Epithelial cell of proximal tubule (primary cell): ENCODE measurements at regions not wholly inside any gene's neighbourhood (a gene's known extent, or its start where the extent isn't known, plus 50 kb on each side); places are given as distances from the start of the nearest gene placed in this dataset.
A peak's percentile ranks its signal among the peaks of the same experiment; 100 is the strongest.
"Not testable (repeated sequence)": the region's sequence is repeated elsewhere in the genome, so short reads cannot be mapped to it uniquely, and the experiment has no call there.

Experiments used
- DNase-seq: peaks from one replicate; pipeline ENCODE4 v3.0.0-alpha.2; 2011; ENCODE audit warnings: low read depth
- H3K4me3 ChIP-seq: 2 replicates; pipeline ENCODE4 v1.5.1; 2011; ENCODE audit warnings: low read depth, mild to moderate bottlenecking, low read length
- TF ChIP-seq, protein P1 (sequence below): conservative IDR thresholded peaks from 2 replicates; pipeline ENCODE4 v1.5.1; 2012; ENCODE audit warnings: low read depth, mild to moderate bottlenecking, low read length

DNA sequence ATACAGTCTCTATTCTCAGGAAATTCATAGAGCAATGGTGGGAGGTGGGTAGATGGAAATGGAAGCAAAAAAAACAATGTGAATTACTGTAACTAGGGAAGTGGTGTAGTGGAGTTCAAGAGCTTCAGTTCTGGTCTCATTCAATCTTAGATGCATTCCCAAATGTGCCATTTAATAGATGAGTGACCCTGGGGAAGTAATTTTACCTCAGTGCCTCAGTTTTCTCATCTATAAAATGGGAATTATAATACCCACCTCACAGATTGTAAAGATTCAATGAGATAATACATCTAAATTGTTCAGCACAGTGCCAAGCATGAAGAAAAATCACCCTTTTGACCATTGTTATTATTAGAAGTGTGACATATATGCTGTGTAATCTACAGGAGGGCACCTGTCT, 173.1 kb downstream of the SLC38A4 start:
- TF ChIP-seq, protein P1, sequence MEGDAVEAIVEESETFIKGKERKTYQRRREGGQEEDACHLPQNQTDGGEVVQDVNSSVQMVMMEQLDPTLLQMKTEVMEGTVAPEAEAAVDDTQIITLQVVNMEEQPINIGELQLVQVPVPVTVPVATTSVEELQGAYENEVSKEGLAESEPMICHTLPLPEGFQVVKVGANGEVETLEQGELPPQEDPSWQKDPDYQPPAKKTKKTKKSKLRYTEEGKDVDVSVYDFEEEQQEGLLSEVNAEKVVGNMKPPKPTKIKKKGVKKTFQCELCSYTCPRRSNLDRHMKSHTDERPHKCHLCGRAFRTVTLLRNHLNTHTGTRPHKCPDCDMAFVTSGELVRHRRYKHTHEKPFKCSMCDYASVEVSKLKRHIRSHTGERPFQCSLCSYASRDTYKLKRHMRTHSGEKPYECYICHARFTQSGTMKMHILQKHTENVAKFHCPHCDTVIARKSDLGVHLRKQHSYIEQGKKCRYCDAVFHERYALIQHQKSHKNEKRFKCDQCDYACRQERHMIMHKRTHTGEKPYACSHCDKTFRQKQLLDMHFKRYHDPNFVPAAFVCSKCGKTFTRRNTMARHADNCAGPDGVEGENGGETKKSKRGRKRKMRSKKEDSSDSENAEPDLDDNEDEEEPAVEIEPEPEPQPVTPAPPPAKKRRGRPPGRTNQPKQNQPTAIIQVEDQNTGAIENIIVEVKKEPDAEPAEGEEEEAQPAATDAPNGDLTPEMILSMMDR = no peak
- DNase-seq = no peak
- no peak overlapping the region for H3K4me3 ChIP-seq

DNA sequence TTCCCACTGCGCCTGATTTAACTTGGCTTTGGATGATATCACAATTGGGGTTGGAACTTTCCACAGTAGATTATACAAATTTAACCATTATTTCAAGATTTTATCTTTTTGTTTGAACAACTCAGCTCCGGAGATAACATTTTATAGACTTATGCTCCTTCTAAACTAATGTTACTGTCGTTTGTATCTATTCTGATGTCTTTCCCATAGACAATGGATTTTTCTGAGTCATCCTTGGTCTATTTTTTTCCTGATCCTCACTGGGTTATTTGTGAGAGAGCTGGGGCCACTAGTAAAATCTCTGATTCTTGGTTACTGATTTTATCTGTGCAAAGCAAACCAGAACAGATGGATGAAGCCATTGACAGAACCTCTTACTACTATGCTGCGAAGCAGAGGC, 175.1 kb downstream of the SLC38A4 start:
- TF ChIP-seq, protein P1 = no peak
- DNase-seq = no peak
- no peak overlapping the region for H3K4me3 ChIP-seq

DNA sequence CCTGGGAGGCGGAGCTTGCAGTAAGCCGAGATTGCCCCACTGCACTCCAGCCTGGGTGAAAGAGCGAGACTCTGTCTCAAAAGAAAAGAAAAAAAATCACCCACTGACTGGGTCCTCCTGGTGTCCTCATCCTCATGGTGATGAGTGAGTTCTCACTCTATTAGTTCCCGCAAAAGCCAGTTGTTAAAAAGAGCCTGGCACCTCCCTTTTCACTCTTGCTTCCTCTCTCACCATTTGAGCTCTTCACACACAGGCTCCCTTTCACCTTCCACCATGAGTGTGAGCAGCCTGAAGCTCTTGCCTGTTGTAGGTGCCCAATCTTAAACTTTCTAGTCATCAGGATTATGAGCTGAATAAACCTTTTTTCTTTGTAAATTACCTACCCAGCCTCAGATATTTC, 176.4 kb downstream of the SLC38A4 start:
- TF ChIP-seq, protein P1 = no peak
- no peak overlapping the region for H3K4me3 ChIP-seq
- no peak for DNase-seq

DNA sequence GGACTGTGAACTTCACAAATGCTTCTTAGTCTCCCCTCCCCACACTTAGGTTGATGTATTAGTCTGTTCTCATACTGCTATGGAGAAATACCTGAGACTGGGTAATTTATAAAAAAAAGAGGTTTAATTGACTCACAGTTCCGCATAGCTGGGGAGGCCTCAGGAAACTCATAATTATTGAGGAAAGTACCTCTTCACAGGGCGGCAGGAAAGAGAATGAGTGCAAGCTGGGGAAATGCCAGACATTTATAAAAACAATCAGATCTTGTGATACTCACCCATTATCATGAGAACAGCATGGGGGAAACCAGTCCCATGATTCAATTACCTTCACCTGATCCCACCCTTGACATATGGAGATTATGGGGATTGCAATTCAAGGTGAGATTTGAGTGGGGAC, 178.8 kb downstream of the SLC38A4 start:
- TF ChIP-seq, protein P1 = no peak
- no peak for DNase-seq

DNA sequence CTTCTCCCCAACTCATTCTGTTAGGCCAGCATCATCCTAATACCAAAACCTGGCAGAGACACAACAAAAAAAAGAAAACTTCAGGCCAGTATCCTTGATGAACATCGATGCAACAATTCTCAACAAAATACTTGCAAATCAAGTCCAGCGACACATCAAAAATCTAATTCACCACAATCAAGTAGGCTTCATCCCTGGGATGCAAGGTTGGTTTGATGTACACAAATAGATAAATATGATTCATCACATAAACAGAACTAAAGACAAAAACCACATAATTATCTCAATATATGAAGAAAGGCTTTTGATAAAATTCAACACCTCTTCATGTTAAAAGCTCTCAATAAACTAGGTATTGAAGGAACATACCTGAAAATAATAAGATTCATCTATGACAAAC, 184.1 kb downstream of the SLC38A4 start:
- H3K4me3 ChIP-seq, DNase-seq: not testable (repeated sequence)

More for the DNA sequence above, 178.8 kb downstream of the SLC38A4 start:
- H3K4me3 ChIP-seq = no peak overlapping the region

DNA sequence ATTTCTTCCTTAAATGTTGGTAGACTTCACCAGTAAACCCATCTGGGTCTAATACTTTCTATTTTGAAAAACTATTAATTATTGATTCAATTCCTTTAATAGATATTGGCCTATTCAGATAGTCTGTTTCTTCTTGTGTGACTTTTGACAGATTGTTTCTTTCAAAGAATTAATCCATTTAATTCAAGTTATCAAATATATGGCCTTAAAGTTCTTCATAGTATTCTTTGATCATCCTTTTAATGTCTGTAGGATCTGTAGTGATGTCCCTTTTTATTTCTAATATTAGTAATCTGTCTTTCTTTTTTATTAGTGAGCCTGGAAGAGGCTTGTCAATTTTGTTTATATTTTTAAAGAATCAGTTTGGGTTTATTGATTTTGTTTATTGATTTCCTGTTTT, 190.0 kb downstream of the SLC38A4 start:
- no peak for DNase-seq
- no peak overlapping the region for H3K4me3 ChIP-seq
- TF ChIP-seq, protein P1 = no peak

DNA sequence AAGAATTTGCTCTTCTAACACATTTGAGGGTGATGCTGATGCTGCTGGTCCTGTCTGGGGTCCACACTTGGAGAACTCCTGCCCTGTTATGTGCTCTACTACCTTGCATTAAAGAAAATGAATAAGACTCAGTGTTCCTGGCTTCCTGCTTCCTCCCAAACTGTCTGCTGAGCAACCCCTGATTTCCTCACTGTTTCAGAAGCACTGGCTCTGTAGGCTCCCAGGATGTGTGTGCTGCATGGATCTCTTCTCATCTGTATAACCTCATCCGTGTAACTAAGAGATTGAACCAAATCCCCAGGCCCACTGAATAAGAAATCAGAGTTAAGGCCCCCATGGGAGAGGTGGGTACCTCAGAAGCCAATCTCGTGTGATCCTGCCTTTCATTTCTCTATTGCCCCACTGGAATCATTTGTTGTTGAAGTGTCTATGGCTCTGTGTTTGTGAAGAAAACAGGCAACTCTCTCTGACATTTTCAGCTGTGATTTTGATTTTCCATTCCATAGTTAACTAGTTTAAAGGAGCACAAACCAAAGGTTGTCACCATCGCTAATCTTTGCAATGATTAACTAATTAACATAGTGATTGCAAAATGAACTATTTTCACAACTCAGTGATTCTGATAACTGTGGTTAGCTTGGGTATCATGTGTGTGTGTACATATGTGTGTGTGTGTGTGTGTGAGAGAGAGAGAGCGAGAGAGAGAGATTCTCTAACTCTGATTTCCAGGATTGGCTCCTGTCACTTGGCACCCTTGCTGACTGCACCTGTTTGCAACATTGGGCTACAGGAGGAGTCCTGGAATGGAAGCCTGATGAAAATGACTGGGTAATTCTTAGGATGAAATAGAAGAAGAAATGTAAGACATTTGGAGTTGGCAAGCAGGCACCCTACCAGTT, 196.2 kb downstream of the SLC38A4 start:
- TF ChIP-seq, protein P1 = no peak
- no peak overlapping the region for H3K4me3 ChIP-seq
- DNase-seq = peak; percentile 82
